ENCODE measurements at regions not wholly inside any gene's neighbourhood (a gene's known extent, or its start where the extent isn't known, plus 50 kb on each side); places are given as distances from the start of the nearest gene placed in this dataset.

- Histone ChIP-seq H3K27ac (ENCODE audit: low read depth, low read length) (no peak overlapping the region), H3F3A (ENCODE audit: control insufficient read depth, insufficient read depth) (no peaks in the 10 kb centered on the region), H3K79me2 (ENCODE audit: control insufficient read depth, low read length) (no peaks in the 10 kb centered on the region), H3K36me3 (ENCODE audit: control insufficient read depth, low read length) (no peaks in the 10 kb centered on the region), H3K9me3 (ENCODE audit: control insufficient read depth, insufficient read depth, low read length) (no peaks in the 10 kb centered on the region), H3K27me3 (ENCODE audit: control insufficient read depth, low read length) (no peaks in the 10 kb centered on the region), H4K20me1 (ENCODE audit: control insufficient read depth, insufficient read depth, low read depth, low read length) (no peaks in the 10 kb centered on the region), H3K9me2 (replicated peaks; ENCODE audit: control insufficient read depth, low read length) (no peaks in the 10 kb centered on the region), H3K4me3 (ENCODE audit: low read length) (no peak overlapping the region), H3K4me1 (ENCODE audit: control insufficient read depth, low read length) (no peaks in the 10 kb centered on the region), H3K4me2 (ENCODE audit: low read length) (no peak overlapping the region)
- TF ChIP-seq, protein P1, sequence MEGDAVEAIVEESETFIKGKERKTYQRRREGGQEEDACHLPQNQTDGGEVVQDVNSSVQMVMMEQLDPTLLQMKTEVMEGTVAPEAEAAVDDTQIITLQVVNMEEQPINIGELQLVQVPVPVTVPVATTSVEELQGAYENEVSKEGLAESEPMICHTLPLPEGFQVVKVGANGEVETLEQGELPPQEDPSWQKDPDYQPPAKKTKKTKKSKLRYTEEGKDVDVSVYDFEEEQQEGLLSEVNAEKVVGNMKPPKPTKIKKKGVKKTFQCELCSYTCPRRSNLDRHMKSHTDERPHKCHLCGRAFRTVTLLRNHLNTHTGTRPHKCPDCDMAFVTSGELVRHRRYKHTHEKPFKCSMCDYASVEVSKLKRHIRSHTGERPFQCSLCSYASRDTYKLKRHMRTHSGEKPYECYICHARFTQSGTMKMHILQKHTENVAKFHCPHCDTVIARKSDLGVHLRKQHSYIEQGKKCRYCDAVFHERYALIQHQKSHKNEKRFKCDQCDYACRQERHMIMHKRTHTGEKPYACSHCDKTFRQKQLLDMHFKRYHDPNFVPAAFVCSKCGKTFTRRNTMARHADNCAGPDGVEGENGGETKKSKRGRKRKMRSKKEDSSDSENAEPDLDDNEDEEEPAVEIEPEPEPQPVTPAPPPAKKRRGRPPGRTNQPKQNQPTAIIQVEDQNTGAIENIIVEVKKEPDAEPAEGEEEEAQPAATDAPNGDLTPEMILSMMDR (IDR thresholded peaks at IDR 0.05; ENCODE audit: low read depth, low read length, poor library complexity, severe bottlenecking) = no peak
- no peak for TF ChIP-seq EZH2phosphoT487 (IDR thresholded peaks at IDR 0.05; ENCODE audit: borderline replicate concordance, low read length)
These were observed 167.7 kb upstream of the WSCD1 start for GRCh38 chr17:5902181-5903140.

- no peaks in the 10 kb centered on the region for H3F3A ChIP-seq (ENCODE audit: control insufficient read depth, insufficient read depth)
- no peaks in the 10 kb centered on the region for H3K4me1 ChIP-seq (ENCODE audit: control insufficient read depth, low read length)
- no peaks in the 10 kb centered on the region for H3K36me3 ChIP-seq (ENCODE audit: control insufficient read depth, low read length)
- H3K4me2 ChIP-seq (ENCODE audit: low read length) = no peak overlapping the region
- H4K20me1 ChIP-seq (ENCODE audit: control insufficient read depth, insufficient read depth, low read depth, low read length) = no peaks in the 10 kb centered on the region
- no peaks in the 10 kb centered on the region for H3K27me3 ChIP-seq (ENCODE audit: control insufficient read depth, low read length)
- H3K4me3 ChIP-seq (ENCODE audit: low read length) = no peak overlapping the region
- no peaks in the 10 kb centered on the region for H3K79me2 ChIP-seq (ENCODE audit: control insufficient read depth, low read length)
- no peak for TF ChIP-seq EZH2phosphoT487 (IDR thresholded peaks at IDR 0.05; ENCODE audit: borderline replicate concordance, low read length)
- TF ChIP-seq, protein P1 (IDR thresholded peaks at IDR 0.05; ENCODE audit: low read depth, low read length, poor library complexity, severe bottlenecking) = no peak
- no peaks in the 10 kb centered on the region for H3K9me3 ChIP-seq (ENCODE audit: control insufficient read depth, insufficient read depth, low read length)
- H3K9me2 ChIP-seq (replicated peaks; ENCODE audit: control insufficient read depth, low read length) = no peaks in the 10 kb centered on the region
- H3K27ac ChIP-seq (ENCODE audit: low read depth, low read length) = no peak overlapping the region
These were observed 158.3 kb upstream of the WSCD1 start for GRCh38 chr17:5911919-5912318.

- Histone ChIP-seq H3K27ac (ENCODE audit: low read depth, low read length) (no peak overlapping the region), H3K9me3 (ENCODE audit: control insufficient read depth, insufficient read depth, low read length) (no peaks in the 10 kb centered on the region), H3F3A (ENCODE audit: control insufficient read depth, insufficient read depth) (no peaks in the 10 kb centered on the region), H3K4me3 (ENCODE audit: low read length) (no peak overlapping the region), H3K4me1 (ENCODE audit: control insufficient read depth, low read length) (no peaks in the 10 kb centered on the region), H3K27me3 (ENCODE audit: control insufficient read depth, low read length) (no peaks in the 10 kb centered on the region), H4K20me1 (ENCODE audit: control insufficient read depth, insufficient read depth, low read depth, low read length) (no peaks in the 10 kb centered on the region), H3K36me3 (ENCODE audit: control insufficient read depth, low read length) (no peaks in the 10 kb centered on the region), H3K79me2 (ENCODE audit: control insufficient read depth, low read length) (no peaks in the 10 kb centered on the region), H3K4me2 (ENCODE audit: low read length) (no peak overlapping the region), H3K9me2 (replicated peaks; ENCODE audit: control insufficient read depth, low read length) (no peaks in the 10 kb centered on the region)
- TF ChIP-seq EZH2phosphoT487 (IDR thresholded peaks at IDR 0.05; ENCODE audit: borderline replicate concordance, low read length) = no peak
- TF ChIP-seq, protein P1 (IDR thresholded peaks at IDR 0.05; ENCODE audit: low read depth, low read length, poor library complexity, severe bottlenecking) = no peak
These were observed 157.1 kb upstream of the WSCD1 start for GRCh38 chr17:5913032-5913531.
